ENCODE measurements at regions not wholly inside any gene's neighbourhood (a gene's known extent, or its start where the extent isn't known, plus 50 kb on each side); places are given as distances from the start of the nearest gene placed in this dataset.

GRCh38 chr9:95666785-95667155 lies 150.0 kb upstream of the PTCH1 start:
- no peak for DNase-seq (ENCODE audit: low read depth)

GRCh38 chr9:95666096-95666784 lies 149.5 kb upstream of the PTCH1 start:
- no peak for DNase-seq (ENCODE audit: low read depth)

GRCh38 chr9:95653246-95653645 lies 136.5 kb upstream of the PTCH1 start:
- DNase-seq (ENCODE audit: low read depth): no peak

- DNase-seq (ENCODE audit: low read depth): no peak
Observed at GRCh38 chr9:95650720-95651119, 133.9 kb upstream of the PTCH1 start.

GRCh38 chr9:95649801-95650213 lies 133.0 kb upstream of the PTCH1 start:
- no peak for DNase-seq (ENCODE audit: low read depth)

- no peak for DNase-seq (ENCODE audit: low read depth)
Observed at GRCh38 chr9:95648225-95648624, 131.5 kb upstream of the PTCH1 start.

- DNase-seq (ENCODE audit: low read depth): no peak
Observed at GRCh38 chr9:95645992-95646391, 129.2 kb upstream of the PTCH1 start.

GRCh38 chr9:95645579-95645978 lies 128.8 kb upstream of the PTCH1 start:
- no peak for DNase-seq (ENCODE audit: low read depth)

GRCh38 chr9:95644377-95644776 lies 127.6 kb upstream of the PTCH1 start:
- no peak for DNase-seq (ENCODE audit: low read depth)

GRCh38 chr9:95643619-95644018 lies 126.8 kb upstream of the PTCH1 start:
- no peak for DNase-seq (ENCODE audit: low read depth)

- no peak for DNase-seq (ENCODE audit: low read depth)
Observed at GRCh38 chr9:95642189-95642588, 125.4 kb upstream of the PTCH1 start.

GRCh38 chr9:95641586-95641985 lies 124.8 kb upstream of the PTCH1 start:
- DNase-seq (ENCODE audit: low read depth): no peak

- DNase-seq (ENCODE audit: low read depth): no peak
Observed at GRCh38 chr9:95640336-95640735, 123.6 kb upstream of the PTCH1 start.

- DNase-seq (ENCODE audit: low read depth): no peak
Observed at GRCh38 chr9:95635986-95636671, 119.4 kb upstream of the PTCH1 start.

GRCh38 chr9:95634536-95634935 lies 117.8 kb upstream of the PTCH1 start:
- no peak for DNase-seq (ENCODE audit: low read depth)

GRCh38 chr9:95634114-95634513 lies 117.3 kb upstream of the PTCH1 start:
- no peak for DNase-seq (ENCODE audit: low read depth)

GRCh38 chr9:95629585-95629984 lies 112.8 kb upstream of the PTCH1 start:
- no peak for DNase-seq (ENCODE audit: low read depth)

GRCh38 chr9:95627802-95628201 lies 111.0 kb upstream of the PTCH1 start:
- no peak for DNase-seq (ENCODE audit: low read depth)

GRCh38 chr9:95626885-95627558 lies 110.3 kb upstream of the PTCH1 start:
- DNase-seq (ENCODE audit: low read depth): peak; percentile 14

GRCh38 chr9:95626341-95626740 lies 109.6 kb upstream of the PTCH1 start:
- DNase-seq (ENCODE audit: low read depth): no peak

- DNase-seq (ENCODE audit: low read depth): no peak
Observed at GRCh38 chr9:95623640-95624039, 106.9 kb upstream of the PTCH1 start.

- no peak for DNase-seq (ENCODE audit: low read depth)
Observed at GRCh38 chr9:95620722-95621121, 104.0 kb upstream of the PTCH1 start.

- no peak for DNase-seq (ENCODE audit: low read depth)
Observed at GRCh38 chr9:95620314-95620713, 103.5 kb upstream of the PTCH1 start.

All from activated T-helper 9 cell treated with anti-CD3 and anti-CD28 coated beads, Interleukin-2, amount 50 U/mL, for 16 hours (primary cell).